Gastrocnemius medialis (tissue), 4 donors: ENCODE measurements at regions not wholly inside any gene's neighbourhood (a gene's known extent, or its start where the extent isn't known, plus 50 kb on each side); places are given as distances from the start of the nearest gene placed in this dataset.

Source experiments
- POLR2A ChIP-seq, 2 donors: fragments of 450-650 bp; IDR thresholded peaks; one replicate each; pipeline ENCODE4 v1.6.1; 2017; ENCODE audit warnings: antibody characterized with exemption in 2 of 2, mild to moderate bottlenecking in 2 of 2, moderate library complexity in 2 of 2
- TF ChIP-seq, protein P1 (sequence below), 5 experiments: fragments of 450-650 bp in 3 of 5; fragments of 200-600 bp in 2 of 5; sonication (generic) in 2 of 5; IDR thresholded peaks in 4 of 5; conservative IDR thresholded peaks in 1 of 5; 1 replicate in 4 of 5; 2 replicates in 1 of 5; pipeline ENCODE4 v1.5.1; 2016 to 2019; ENCODE audit warnings: antibody characterized with exemption in 5 of 5, mild to moderate bottlenecking in 3 of 5, moderate library complexity in 3 of 5

- TF ChIP-seq, protein P1, sequence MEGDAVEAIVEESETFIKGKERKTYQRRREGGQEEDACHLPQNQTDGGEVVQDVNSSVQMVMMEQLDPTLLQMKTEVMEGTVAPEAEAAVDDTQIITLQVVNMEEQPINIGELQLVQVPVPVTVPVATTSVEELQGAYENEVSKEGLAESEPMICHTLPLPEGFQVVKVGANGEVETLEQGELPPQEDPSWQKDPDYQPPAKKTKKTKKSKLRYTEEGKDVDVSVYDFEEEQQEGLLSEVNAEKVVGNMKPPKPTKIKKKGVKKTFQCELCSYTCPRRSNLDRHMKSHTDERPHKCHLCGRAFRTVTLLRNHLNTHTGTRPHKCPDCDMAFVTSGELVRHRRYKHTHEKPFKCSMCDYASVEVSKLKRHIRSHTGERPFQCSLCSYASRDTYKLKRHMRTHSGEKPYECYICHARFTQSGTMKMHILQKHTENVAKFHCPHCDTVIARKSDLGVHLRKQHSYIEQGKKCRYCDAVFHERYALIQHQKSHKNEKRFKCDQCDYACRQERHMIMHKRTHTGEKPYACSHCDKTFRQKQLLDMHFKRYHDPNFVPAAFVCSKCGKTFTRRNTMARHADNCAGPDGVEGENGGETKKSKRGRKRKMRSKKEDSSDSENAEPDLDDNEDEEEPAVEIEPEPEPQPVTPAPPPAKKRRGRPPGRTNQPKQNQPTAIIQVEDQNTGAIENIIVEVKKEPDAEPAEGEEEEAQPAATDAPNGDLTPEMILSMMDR (IDR thresholded peaks at IDR 0.05 in 4 of 5, conservative IDR thresholded peaks at IDR 0.05 in 1 of 5): no peak
- no peak for TF ChIP-seq POLR2A (IDR thresholded peaks at IDR 0.05)
Observed at GRCh38 chr11:70885281-70886231, 366.8 kb downstream of the SHANK2 start.
